Stomach (tissue), 4 donors: ENCODE measurements at regions not wholly inside any gene's neighbourhood (a gene's known extent, or its start where the extent isn't known, plus 50 kb on each side); places are given as distances from the start of the nearest gene placed in this dataset.

Experiments
- CTCF ChIP-seq, 7 experiments: fragments of 450-650 bp in 4 of 7; fragments of 200-600 bp in 3 of 7; sonication (generic) in 3 of 7; IDR thresholded peaks; one replicate each; pipeline ENCODE4 v1.5.1; 2016 to 2019; ENCODE audit warnings: antibody characterized with exemption in 7 of 7, control low read depth in 2 of 7, mild to moderate bottlenecking in 1 of 7
- EP300 ChIP-seq: sonication (generic); formaldehyde crosslinking; IDR thresholded peaks from one replicate; pipeline ENCODE4 v1.6.1; 2017; ENCODE audit warnings: antibody characterized with exemption
- POLR2A ChIP-seq, 4 donors: fragments of 450-650 bp; IDR thresholded peaks; one replicate each; pipeline ENCODE4 v1.6.1; 2016; ENCODE audit warnings: antibody characterized with exemption in 4 of 4, control low read depth in 2 of 4, mild to moderate bottlenecking in 1 of 4, moderate library complexity in 1 of 4
- POLR2AphosphoS5 ChIP-seq, 3 donors: sonication (generic); formaldehyde crosslinking; IDR thresholded peaks; one replicate each; pipeline ENCODE4 v1.6.1; 2016; ENCODE audit warnings: antibody characterized with exemption in 3 of 3

GRCh38 chr9:106795031-106795430 is 67.9 kb upstream of the ZNF462 start:
- TF ChIP-seq CTCF (IDR thresholded peaks at IDR 0.05) (no peak), POLR2AphosphoS5 (IDR thresholded peaks at IDR 0.05) (no peak), POLR2A (IDR thresholded peaks at IDR 0.05) (no peak), EP300 (no peak)
